ENCODE measurements at regions not wholly inside any gene's neighbourhood (a gene's known extent, or its start where the extent isn't known, plus 50 kb on each side); places are given as distances from the start of the nearest gene placed in this dataset.

DNA sequence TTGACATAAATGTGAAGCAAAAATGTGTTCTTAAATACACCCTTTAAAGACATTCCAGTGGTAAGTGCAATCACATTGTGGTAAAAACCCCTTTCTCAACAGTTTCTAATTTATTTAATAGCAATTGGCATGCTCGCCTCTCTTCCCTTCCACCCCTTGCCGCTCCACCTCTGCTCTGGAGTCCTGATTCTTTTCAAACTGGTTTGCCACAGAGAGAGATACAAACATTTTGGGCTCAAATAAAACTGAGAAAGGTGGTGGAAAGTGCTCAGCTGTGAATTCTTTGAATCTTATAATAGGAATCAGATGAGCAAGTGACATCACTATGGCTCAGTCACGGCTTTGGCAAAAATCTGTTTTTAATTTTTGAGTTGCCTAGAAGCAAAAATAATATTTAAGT lies 993.9 kb downstream of the GALC start (continued):
- TF ChIP-seq ZNF462 (CRISPR knock-in tag; IDR thresholded peaks at IDR 0.05) = no peak
- TF ChIP-seq ZNF114 (CRISPR knock-in tag; IDR thresholded peaks at IDR 0.05) = no peak
- no peak for TF ChIP-seq STAT1 (IDR thresholded peaks at IDR 0.05; ENCODE audit: unreplicated experiment)

- no peak overlapping the region for H3K4me3 Mint-ChIP-seq
- H3K9me3 Mint-ChIP-seq = no peaks in the 10 kb centered on the region
- Histone ChIP-seq H3K36me3 (ENCODE audit: insufficient read depth) (no peaks in the 10 kb centered on the region), H3K9me2 (ENCODE audit: insufficient read depth) (peaks cover 3% of the 10 kb centered on the region; the same call in 1 of the 2 replicates), H3K4me3 (no peak overlapping the region), H3K27me3 (ENCODE audit: insufficient read depth) (no peaks in the 10 kb centered on the region), H3F3A (replicated peaks; ENCODE audit: low read depth) (no peaks in the 10 kb centered on the region), H3K27ac (ENCODE audit: low read depth) (no peak overlapping the region), H3K4me1 (ENCODE audit: insufficient read depth) (no peaks in the 10 kb centered on the region), H3K4me2 (no peak overlapping the region), H4K20me1 (replicated peaks; ENCODE audit: insufficient read depth) (no peaks in the 10 kb centered on the region), H3K79me2 (replicated peaks; ENCODE audit: insufficient read depth) (no peaks in the 10 kb centered on the region), H2AFZ (no peak overlapping the region; the same call in 1 of the 2 replicates)
- no peaks in the 10 kb centered on the region for H3K4me1 Mint-ChIP-seq
- H3K36me3 Mint-ChIP-seq (ENCODE audit: low read depth) = no peaks in the 10 kb centered on the region
- ATAC-seq = no peak
- no peak overlapping the region for H3K27ac Mint-ChIP-seq
- DNase-seq (ENCODE audit: low spot score) = no peak
- peaks cover 2% of the 10 kb centered on the region for H3K27me3 Mint-ChIP-seq (ENCODE audit: insufficient read depth, low read depth, poor library complexity)
- TF ChIP-seq ZNF331 (CRISPR knock-in tag; IDR thresholded peaks at IDR 0.05; ENCODE audit: low read depth) = no peak
- no peak for TF ChIP-seq REST (IDR thresholded peaks at IDR 0.05; ENCODE audit: unreplicated experiment)
- no peak for TF ChIP-seq CTCF (conservative IDR thresholded peaks at IDR 0.05; ENCODE audit: low read depth in 2 of 2)
These were observed 995.7 kb downstream of the GALC start for GRCh38 chr14:86997271-86997670.

Measured in GM23338 (cell line).